ENCODE measurements at regions not wholly inside any gene's neighbourhood (a gene's known extent, or its start where the extent isn't known, plus 50 kb on each side); places are given as distances from the start of the nearest gene placed in this dataset.

DNA sequence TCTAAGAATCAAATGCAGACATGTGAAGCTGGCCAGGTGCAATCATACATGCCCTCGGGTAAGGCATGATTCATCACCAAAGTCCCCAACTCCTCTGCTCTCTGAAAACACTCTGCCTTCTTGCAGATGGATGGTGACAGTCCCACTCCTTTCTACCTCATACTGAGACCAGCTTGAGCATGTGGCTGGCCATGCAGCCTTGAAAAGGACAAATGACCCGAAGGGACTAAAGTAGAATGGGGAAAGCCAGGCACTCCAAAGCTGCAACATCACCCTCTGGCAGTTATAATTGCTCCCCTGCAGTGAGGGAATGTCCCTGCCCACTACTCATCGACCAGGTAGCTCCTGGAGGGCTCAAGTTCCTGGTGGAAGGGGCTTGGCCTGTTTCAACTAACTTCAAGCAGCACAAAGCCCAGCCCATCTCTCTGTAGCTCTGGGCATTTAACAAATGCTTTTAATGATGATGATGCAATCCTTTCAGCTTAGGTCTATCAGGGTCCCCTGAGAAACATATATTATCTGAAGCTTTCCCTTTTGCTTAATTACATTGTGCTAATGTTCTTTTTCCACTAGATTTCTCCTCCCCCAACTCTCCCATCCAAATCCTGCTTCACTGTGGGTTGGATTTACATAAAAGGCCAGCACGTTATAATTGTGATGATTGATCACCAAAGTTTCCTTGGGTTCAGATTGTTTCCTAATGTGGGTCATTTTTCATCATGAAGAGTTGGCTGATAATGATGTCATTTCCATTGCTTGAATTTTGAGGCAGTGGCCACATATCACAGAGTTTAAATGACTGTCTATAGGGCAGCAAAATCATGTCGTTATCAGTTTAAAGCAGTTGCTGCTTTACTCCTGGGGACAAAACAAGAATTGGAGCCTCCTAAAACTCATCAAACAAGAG, 436.5 kb upstream of the SLC30A5 start (continued):
- TF ChIP-seq, protein P1, sequence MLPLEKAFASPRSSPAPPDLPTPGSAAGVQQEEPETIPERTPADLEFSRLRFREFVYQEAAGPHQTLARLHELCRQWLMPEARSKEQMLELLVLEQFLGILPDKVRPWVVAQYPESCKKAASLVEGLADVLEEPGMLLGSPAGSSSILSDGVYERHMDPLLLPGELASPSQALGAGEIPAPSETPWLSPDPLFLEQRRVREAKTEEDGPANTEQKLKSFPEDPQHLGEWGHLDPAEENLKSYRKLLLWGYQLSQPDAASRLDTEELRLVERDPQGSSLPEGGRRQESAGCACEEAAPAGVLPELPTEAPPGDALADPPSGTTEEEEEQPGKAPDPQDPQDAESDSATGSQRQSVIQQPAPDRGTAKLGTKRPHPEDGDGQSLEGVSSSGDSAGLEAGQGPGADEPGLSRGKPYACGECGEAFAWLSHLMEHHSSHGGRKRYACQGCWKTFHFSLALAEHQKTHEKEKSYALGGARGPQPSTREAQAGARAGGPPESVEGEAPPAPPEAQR (tag by site-specific recombination; IDR thresholded peaks at IDR 0.05): no peak
- TF ChIP-seq, protein P2, sequence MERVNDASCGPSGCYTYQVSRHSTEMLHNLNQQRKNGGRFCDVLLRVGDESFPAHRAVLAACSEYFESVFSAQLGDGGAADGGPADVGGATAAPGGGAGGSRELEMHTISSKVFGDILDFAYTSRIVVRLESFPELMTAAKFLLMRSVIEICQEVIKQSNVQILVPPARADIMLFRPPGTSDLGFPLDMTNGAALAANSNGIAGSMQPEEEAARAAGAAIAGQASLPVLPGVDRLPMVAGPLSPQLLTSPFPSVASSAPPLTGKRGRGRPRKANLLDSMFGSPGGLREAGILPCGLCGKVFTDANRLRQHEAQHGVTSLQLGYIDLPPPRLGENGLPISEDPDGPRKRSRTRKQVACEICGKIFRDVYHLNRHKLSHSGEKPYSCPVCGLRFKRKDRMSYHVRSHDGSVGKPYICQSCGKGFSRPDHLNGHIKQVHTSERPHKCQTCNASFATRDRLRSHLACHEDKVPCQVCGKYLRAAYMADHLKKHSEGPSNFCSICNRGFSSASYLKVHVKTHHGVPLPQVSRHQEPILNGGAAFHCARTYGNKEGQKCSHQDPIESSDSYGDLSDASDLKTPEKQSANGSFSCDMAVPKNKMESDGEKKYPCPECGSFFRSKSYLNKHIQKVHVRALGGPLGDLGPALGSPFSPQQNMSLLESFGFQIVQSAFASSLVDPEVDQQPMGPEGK (tag by site-specific recombination; IDR thresholded peaks at IDR 0.05): no peak
- TF ChIP-seq ZNF776 (tag by site-specific recombination; IDR thresholded peaks at IDR 0.05; ENCODE audit: borderline replicate concordance) (no peak), TCF7L2 (IDR thresholded peaks at IDR 0.05; ENCODE audit: borderline replicate concordance, low read depth, low read length) (no peak), ZXDB (tag by site-specific recombination; IDR thresholded peaks at IDR 0.05) (no peak), ZNF175 (tag by site-specific recombination; IDR thresholded peaks at IDR 0.05) (no peak), HOXC10 (CRISPR knock-in tag; IDR thresholded peaks at IDR 0.05) (no peak), ZNF529 (tag by site-specific recombination; IDR thresholded peaks at IDR 0.05; ENCODE audit: insufficient replicate concordance) (no peak), ZNF19 (tag by site-specific recombination; IDR thresholded peaks at IDR 0.05; ENCODE audit: low read depth) (no peak), ZNF629 (tag by site-specific recombination; IDR thresholded peaks at IDR 0.05) (no peak; the same call in 1 of the 2 replicates), ZNF24 (tag by site-specific recombination; IDR thresholded peaks at IDR 0.05) (no peak), FEZF1 (tag by site-specific recombination; IDR thresholded peaks at IDR 0.05) (peak; percentile 45; the same call in 1 of the 2 replicates), ZNF48 (tag by site-specific recombination; IDR thresholded peaks at IDR 0.05) (no peak), ZNF121 (tag by site-specific recombination; IDR thresholded peaks at IDR 0.05) (no peak), ZNF426 (tag by site-specific recombination; IDR thresholded peaks at IDR 0.05) (no peak), ZNF521 (tag by site-specific recombination; IDR thresholded peaks at IDR 0.05) (no peak)
- TF ChIP-seq, protein P3, sequence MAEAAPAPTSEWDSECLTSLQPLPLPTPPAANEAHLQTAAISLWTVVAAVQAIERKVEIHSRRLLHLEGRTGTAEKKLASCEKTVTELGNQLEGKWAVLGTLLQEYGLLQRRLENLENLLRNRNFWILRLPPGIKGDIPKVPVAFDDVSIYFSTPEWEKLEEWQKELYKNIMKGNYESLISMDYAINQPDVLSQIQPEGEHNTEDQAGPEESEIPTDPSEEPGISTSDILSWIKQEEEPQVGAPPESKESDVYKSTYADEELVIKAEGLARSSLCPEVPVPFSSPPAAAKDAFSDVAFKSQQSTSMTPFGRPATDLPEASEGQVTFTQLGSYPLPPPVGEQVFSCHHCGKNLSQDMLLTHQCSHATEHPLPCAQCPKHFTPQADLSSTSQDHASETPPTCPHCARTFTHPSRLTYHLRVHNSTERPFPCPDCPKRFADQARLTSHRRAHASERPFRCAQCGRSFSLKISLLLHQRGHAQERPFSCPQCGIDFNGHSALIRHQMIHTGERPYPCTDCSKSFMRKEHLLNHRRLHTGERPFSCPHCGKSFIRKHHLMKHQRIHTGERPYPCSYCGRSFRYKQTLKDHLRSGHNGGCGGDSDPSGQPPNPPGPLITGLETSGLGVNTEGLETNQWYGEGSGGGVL (tag by site-specific recombination; IDR thresholded peaks at IDR 0.05): no peak
- TF ChIP-seq, protein P4, sequence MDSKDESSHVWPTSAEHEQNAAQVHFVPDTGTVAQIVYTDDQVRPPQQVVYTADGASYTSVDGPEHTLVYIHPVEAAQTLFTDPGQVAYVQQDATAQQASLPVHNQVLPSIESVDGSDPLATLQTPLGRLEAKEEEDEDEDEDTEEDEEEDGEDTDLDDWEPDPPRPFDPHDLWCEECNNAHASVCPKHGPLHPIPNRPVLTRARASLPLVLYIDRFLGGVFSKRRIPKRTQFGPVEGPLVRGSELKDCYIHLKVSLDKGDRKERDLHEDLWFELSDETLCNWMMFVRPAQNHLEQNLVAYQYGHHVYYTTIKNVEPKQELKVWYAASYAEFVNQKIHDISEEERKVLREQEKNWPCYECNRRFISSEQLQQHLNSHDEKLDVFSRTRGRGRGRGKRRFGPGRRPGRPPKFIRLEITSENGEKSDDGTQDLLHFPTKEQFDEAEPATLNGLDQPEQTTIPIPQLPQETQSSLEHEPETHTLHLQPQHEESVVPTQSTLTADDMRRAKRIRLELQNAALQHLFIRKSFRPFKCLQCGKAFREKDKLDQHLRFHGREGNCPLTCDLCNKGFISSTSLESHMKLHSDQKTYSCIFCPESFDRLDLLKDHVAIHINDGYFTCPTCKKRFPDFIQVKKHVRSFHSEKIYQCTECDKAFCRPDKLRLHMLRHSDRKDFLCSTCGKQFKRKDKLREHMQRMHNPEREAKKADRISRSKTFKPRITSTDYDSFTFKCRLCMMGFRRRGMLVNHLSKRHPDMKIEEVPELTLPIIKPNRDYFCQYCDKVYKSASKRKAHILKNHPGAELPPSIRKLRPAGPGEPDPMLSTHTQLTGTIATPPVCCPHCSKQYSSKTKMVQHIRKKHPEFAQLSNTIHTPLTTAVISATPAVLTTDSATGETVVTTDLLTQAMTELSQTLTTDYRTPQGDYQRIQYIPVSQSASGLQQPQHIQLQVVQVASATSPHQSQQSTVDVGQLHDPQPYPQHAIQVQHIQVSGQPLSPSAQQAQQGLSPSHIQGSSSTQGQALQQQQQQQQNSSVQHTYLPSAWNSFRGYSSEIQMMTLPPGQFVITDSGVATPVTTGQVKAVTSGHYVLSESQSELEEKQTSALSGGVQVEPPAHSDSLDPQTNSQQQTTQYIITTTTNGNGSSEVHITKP (tag by site-specific recombination; IDR thresholded peaks at IDR 0.05): peak; percentile 26; the same call in 1 of the 2 replicates
- TF ChIP-seq, protein P5, sequence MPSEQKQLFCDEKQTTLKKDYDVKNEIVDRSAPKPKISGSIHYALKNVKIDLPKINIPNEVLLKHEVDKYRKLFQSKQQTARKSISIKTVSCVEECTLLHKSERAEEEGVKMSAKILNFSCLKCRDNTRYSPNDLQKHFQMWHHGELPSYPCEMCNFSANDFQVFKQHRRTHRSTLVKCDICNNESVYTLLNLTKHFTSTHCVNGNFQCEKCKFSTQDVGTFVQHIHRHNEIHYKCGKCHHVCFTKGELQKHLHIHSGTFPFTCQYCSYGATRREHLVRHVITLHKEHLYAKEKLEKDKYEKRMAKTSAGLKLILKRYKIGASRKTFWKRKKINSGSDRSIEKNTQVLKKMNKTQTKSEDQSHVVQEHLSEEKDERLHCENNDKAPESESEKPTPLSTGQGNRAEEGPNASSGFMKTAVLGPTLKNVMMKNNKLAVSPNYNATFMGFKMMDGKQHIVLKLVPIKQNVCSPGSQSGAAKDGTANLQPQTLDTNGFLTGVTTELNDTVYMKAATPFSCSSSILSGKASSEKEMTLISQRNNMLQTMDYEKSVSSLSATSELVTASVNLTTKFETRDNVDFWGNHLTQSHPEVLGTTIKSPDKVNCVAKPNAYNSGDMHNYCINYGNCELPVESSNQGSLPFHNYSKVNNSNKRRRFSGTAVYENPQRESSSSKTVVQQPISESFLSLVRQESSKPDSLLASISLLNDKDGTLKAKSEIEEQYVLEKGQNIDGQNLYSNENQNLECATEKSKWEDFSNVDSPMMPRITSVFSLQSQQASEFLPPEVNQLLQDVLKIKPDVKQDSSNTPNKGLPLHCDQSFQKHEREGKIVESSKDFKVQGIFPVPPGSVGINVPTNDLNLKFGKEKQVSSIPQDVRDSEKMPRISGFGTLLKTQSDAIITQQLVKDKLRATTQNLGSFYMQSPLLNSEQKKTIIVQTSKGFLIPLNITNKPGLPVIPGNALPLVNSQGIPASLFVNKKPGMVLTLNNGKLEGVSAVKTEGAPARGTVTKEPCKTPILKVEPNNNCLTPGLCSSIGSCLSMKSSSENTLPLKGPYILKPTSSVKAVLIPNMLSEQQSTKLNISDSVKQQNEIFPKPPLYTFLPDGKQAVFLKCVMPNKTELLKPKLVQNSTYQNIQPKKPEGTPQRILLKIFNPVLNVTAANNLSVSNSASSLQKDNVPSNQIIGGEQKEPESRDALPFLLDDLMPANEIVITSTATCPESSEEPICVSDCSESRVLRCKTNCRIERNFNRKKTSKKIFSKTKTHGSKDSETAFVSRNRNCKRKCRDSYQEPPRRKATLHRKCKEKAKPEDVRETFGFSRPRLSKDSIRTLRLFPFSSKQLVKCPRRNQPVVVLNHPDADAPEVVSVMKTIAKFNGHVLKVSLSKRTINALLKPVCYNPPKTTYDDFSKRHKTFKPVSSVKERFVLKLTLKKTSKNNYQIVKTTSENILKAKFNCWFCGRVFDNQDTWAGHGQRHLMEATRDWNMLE (tag by site-specific recombination; conservative IDR thresholded peaks at IDR 0.05; ENCODE audit: low read depth): no peak
- TF ChIP-seq, protein P6, sequence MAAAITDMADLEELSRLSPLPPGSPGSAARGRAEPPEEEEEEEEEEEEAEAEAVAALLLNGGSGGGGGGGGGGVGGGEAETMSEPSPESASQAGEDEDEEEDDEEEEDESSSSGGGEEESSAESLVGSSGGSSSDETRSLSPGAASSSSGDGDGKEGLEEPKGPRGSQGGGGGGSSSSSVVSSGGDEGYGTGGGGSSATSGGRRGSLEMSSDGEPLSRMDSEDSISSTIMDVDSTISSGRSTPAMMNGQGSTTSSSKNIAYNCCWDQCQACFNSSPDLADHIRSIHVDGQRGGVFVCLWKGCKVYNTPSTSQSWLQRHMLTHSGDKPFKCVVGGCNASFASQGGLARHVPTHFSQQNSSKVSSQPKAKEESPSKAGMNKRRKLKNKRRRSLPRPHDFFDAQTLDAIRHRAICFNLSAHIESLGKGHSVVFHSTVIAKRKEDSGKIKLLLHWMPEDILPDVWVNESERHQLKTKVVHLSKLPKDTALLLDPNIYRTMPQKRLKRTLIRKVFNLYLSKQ (tag by site-specific recombination; IDR thresholded peaks at IDR 0.05; ENCODE audit: borderline replicate concordance): no peak
